Hepatocyte (in vitro differentiated cells): ENCODE measurements at regions not wholly inside any gene's neighbourhood (a gene's known extent, or its start where the extent isn't known, plus 50 kb on each side); places are given as distances from the start of the nearest gene placed in this dataset.

Experiments
- EZH2 ChIP-seq: fragments of 200-600 bp; sonication (generic); IDR thresholded peaks from 2 replicates; pipeline ENCODE4 v1.6.1; 2016; ENCODE audit warnings: antibody characterized with exemption, mild to moderate bottlenecking, borderline replicate concordance
- EZH2phosphoT487 ChIP-seq: fragments of 200-600 bp; sonication (generic); IDR thresholded peaks from one replicate; pipeline ENCODE4 v1.6.1; 2018; ENCODE audit warnings: antibody characterized with exemption, mild to moderate bottlenecking, low read depth, moderate library complexity; ENCODE audit not compliant: unreplicated experiment, severe bottlenecking
- TF ChIP-seq, protein P1 (sequence below): fragments of 200-600 bp; sonication (generic); IDR thresholded peaks from 2 replicates; pipeline ENCODE4 v1.5.1; 2016; ENCODE audit warnings: antibody characterized with exemption, mild to moderate bottlenecking; ENCODE audit not compliant: poor library complexity

DNA sequence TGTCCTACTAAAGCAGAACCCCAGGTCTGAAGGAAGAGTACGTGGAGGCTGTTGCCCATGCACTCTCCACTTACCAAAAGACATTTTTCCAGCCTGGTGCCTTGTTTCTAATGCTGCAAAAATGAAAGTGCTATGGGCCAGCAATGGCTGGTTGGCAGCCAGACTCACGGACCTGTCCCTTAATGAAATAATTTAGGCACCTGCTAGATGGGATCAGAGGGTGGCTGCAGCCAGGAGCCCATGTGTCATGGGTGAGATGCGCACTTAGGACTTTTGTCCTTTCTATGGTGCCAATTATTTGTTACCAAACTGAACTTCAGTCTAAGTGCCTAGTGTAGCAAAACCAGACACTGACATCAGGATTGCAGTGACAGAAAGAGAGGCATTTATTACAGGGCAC lies 276.3 kb downstream of the YTHDC2 start:
- TF ChIP-seq, protein P1, sequence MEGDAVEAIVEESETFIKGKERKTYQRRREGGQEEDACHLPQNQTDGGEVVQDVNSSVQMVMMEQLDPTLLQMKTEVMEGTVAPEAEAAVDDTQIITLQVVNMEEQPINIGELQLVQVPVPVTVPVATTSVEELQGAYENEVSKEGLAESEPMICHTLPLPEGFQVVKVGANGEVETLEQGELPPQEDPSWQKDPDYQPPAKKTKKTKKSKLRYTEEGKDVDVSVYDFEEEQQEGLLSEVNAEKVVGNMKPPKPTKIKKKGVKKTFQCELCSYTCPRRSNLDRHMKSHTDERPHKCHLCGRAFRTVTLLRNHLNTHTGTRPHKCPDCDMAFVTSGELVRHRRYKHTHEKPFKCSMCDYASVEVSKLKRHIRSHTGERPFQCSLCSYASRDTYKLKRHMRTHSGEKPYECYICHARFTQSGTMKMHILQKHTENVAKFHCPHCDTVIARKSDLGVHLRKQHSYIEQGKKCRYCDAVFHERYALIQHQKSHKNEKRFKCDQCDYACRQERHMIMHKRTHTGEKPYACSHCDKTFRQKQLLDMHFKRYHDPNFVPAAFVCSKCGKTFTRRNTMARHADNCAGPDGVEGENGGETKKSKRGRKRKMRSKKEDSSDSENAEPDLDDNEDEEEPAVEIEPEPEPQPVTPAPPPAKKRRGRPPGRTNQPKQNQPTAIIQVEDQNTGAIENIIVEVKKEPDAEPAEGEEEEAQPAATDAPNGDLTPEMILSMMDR = no peak
- no peak for TF ChIP-seq EZH2phosphoT487
- TF ChIP-seq EZH2 = no peak
